KG1 (cell line): ENCODE measurements at regions not wholly inside any gene's neighbourhood (a gene's known extent, or its start where the extent isn't known, plus 50 kb on each side); places are given as distances from the start of the nearest gene placed in this dataset.

Experiments used
- DNase-seq: peaks from one replicate; lab custom pipeline; 2025; lab: John Stamatoyannopoulos, UW

DNA sequence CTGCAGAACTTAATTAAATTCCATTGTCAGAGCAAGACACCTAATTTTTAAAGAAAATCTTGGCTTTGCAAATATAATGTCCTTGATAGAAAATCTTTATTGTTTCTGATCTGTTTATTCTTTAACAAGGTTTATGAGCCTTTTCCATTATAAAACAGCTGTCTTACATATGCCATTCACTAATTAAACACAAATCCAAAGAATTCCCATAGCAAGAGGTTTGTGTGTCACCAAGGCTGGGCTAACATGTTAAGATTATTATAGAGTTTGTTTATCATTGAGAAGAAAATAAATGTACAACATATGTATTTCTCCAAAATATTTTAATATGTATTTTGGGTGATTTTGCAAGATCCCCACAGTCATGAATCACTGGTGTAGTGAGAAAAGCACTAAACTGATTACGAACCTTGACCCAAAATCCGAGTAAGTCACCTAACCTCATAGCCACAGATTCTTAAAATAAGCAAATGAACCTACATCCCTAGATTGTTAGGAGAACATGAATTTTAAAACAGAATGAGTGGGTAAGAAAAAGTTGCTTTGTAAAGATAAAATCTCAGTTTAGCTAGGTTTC lies 694.8 kb upstream of the INTU start:
- no peak for DNase-seq

DNA sequence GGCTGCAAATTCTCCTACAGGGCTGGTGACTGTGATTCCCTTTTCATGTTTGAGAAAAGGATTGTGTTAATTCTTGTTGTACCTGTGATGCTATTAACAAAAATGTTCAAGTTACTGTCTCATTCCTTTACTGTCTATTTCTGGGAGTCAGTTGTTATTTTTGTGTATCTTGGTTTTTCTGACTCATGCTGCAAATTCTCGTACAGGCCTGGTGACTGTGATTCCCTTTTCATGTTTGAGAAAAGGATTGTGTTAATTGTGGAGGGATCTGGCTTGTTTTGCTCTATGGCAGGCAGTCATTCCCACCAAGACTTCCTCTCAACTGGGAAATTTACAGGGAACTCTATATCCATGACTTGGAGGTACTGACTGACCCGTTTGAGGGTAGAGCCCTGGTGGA lies 693.4 kb upstream of the INTU start:
- no peak for DNase-seq

DNA sequence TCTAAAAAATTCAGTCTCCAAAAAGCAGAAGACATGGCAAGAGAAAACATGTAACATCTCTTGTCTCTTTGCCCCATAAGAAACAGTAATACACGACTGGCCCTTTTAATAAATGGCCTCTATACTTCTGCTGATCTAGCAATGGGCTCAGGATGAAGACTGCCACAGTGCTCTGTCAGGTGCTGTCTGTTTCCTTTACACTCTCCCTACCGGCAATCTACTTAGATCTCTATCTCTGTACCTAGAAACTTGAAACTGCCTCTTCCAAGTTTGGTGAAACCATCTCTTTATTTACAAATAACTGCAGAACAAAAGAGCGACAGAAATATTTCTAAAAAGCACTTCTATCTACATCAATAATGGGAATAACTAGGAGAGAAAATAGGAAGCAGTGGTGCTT lies 685.2 kb upstream of the INTU start:
- DNase-seq = no peak

DNA sequence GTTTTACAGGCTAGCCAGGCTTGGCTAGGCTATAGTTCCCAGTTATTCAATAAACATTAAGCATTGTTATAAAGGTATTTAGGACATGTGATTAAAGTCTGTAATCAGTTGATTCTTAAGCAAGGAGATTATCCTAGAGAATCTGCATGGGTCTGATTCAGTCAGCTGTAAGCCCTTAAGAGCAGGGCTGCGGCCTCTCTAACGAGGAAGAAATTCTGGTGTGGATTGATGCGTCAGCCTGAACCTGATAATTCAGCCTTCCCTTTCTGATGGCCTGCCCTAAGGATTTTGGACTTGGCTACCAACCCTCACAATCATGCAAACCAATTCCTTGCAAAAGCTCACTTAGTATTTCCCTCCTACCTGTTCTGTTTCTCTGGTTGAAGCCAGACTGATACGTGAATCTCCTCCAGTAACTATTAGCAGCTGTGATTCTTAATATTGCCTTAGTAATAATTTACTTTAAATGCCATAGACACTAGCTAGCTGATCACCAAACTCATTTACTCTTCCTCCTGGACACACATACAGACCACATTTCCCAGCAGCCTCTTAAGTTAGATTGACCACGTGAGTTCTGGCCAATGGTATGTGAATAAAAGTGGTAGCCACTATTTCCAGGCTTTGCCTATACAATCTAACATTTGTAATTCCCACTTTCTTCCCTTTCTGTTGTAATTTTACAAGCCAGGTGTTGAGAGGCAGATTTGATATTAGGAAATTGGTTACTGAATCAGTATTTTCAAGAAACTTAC lies 678.0 kb upstream of the INTU start:
- DNase-seq = no peak

DNA sequence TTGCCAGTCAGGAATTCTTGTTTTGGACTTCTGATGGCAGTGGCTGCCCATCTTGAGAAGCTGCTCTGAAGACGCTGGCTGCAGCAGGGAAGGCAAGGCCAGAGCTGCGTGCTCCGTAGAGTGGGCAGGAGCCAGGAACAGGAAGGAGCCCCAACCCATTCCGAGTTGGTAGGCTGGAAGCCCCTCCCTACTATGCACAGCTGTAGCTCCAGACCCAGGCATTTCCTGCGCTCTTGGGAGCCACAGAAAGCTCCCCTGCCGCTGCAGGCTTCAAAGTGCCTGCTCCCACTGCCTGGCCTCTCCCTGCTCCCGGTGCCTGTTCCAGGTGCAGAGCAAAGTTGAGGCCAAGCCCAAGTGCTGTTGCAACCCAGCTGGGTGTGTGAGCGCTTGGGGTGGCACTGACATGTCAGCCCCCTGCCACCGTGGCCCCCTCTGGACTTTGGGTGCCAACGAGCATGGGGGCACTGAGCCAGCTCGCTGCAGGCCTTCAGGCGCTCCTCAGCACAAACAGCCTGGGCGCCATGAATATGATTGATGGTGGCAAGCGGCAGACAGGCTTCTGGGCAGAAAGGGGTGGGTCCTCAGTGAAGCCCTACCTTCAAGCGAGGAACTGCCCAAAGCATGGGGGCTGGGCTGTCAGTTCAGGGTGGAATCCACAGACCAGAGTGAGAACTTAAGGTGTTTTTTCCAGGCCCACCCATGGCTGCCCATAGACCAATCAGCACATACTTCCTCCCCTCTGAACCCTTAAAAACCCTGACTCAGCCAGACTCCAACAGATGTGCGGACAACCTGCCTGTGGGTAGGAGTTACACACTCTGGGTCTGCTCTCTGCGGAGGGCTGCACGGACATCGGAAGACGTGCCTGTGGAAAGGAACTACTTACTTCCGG lies 677.2 kb upstream of the INTU start:
- no peak for DNase-seq

DNA sequence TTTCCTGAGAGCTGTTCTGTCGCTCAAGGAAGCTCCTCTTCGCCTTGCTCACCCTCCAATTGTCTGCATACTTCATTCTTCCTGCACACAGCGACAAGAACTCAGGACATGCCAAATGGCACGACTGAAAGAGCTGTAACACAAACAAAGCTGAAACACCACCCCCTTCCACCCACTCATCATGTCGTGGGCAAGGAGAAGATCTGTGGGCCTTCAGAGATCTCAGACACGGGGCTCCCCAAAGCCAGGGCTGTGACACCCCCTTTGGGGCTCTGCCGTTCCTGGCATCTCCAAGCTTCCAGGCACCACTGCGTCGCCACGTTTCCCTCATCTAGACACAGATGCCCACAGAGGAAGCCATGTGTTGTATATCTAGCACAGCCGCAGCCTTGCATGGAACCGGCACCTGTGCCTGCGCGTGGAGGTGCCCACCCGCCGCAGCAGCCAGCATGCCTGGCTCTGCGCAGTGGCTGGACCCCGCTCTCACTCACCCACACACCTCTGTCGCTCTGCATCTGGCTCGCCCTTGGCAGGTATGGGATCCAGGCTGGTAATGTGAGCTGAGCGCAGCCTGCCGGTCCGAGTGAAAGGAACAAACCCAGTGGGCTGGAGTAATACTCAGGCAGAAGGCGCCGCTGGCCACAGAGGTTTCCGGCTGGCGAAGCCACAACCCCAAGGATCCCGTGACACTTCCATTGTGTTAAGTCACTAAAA lies 676.4 kb upstream of the INTU start:
- no peak for DNase-seq

DNA sequence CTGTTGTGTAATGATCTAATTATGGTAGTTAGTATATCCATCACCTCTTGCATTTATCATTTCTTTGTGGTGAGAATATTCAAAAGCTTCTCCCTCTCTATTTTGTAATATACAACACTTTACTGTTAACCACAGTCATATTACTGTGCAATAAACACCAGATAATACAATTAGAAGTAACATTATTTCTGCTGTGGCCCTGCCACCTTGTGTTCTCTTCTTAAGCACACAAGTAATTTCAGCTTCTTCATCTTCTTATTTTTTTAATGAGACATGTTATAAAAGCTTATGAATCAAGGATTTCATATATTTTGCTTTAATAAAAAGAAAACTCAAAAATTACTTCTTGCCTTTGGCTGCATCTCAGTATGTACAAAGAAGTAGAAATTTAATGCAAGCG lies 675.2 kb upstream of the INTU start:
- DNase-seq = no peak

DNA sequence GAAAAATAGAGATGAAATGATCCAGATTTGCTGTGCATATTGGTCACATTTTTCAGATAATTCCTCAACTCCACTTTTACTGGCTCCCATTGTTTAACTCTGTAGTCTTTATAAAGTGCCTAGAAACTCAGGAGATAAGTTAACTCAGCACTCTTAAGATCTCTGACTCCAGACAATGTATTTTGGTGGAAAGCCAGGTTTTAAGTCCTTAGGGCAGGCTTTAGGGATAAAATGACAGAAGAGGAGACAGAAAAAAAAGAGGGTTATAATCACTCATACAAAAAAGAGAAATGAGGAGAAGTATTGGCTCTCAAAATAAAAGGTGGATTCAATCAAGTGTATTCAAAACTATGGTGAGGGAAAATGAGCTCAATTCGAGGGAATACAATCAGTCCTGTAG lies 674.8 kb upstream of the INTU start:
- no peak for DNase-seq

DNA sequence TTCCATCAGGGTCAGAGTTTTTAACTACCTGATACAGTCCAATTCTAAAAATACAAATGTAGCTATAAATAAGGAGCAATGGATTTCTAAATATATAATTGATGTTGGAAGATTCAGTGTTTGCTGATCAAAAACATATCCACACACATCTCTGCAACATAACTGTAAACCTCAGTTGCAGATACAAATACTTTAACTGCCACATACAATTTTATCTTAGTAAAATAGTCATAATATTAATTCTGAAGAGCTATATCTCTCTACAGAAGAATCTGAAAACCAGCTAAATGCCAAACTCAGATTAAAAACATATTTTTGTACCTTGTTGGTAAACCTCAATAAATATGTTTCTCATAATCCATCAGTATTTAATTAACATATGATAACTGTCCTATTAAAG lies 674.3 kb upstream of the INTU start:
- no peak for DNase-seq

DNA sequence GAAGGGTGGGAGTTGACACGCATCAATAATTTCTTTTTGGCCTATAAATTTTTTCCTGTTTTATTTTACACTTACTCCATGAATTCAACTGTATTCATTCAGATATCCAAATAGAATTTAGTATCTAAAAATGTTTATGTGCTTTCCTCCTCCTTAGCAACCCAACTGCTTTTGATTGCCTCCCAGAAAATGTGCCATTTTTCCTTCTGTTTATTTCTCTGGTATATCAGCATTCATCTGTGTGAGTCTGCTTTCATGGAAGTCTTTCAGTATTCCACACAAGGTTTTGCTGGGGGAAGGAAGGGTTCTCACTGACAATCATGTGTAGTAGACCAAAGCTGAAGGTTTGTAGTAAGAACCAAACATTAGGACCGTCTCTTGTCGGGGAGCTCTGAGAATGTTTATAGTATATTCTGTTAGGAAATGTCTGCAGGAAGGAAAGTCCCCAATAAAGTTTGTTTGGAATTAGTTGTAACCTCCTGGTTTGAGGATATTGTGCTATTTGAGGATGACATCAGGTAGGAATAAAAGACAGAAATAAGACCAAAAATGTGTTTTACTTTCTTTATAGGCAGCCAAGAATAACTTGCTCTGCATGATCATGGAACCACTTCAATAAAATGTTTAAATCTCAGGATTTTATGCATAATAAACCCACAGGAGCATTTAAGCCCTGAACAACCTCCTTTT lies 673.6 kb upstream of the INTU start:
- no peak for DNase-seq

DNA sequence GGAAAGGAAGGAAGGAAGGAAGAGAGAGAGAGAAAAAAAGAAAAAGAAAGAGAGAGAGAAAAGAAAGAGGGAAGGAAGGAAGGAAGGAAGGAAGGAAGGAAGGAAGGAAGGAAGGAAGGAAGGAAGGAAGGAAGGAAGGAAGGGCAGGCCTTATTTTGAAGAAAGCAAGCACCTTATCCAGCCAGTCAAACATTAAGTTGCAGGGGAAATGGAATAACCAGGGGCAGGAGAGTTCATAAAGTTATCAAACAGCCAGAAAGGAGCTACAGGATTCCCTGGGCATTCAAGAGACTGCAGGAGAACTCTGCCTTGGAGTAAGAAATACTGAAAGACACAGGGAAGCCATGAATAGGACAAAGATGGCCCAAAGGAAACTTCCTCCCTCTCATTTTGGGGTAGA lies 672.0 kb upstream of the INTU start:
- no peak for DNase-seq

DNA sequence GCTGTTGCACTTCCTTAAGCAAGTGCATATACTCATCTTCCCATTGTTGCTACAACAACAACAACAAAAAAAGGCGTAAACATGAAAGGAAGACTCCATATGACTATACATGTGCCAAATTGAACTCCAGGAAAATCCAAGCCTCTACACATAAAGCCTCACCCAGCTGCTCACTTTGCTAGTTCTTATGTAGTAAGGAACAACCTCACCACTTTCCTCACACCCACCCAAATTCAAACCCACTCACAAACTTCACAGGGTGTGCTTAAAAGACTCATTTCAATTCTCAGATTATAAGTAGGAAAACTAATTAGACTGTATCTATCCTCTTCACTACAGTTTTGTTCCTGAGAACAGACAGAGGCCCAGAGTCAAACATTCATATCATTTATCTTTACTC lies 671.1 kb upstream of the INTU start:
- DNase-seq = no peak

DNA sequence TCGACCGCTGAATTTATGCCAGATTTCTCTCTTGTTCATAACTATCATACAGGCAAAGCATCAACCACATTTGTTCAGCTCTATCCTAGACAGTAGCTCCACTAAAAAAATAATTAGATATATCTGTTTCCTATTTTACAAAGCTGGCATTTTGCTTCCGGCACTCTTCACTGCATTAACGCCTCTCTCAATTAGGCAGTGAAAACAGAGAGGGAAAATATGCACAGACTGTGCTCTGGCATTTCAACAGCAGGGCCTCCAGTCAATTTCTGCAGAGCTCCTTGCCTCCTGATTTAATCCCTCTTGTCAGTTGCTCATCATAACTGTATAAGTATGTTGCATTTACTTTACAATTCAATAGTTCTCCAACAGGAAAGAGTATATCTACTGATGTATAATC lies 666.9 kb upstream of the INTU start:
- DNase-seq = no peak

DNA sequence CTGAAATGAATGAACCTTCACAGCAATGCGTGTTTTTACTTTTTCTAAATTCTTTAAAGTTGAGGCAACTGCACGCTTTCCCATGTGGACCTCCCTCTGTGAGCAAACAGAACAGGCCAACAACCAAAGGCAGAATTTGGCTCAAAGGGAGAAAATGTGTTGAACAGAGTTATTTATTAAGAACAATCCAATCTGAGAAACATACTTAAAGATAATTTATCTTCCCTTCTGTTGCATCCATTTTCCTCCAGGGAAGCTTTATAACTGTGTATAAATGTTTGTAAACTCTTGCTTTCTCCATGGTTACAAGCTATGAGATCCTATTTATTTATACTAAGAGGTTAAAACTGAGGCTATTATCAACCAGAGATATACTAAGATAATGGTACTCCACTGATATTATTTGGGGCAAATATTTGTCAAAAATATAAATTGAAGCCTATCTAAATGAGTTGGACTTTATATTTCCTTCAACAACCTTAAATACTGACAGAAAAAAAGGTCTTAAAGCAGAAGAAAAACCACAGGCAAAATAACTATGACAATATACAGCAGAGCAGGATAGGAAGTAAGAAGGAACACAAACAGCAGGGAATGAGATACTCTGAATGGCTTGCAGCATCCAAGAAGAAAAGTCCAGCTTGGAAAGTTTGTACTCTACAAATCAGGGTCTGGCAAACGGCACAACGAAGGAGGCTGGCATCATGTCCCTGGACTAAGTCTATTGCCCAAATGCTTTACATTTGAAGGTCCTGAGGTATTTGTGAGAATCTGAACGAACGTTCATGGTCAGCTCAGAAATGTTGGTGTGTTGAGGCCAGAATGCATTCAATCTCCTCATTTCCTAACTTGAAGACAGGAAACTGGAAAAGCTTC lies 663.2 kb upstream of the INTU start:
- no peak for DNase-seq

DNA sequence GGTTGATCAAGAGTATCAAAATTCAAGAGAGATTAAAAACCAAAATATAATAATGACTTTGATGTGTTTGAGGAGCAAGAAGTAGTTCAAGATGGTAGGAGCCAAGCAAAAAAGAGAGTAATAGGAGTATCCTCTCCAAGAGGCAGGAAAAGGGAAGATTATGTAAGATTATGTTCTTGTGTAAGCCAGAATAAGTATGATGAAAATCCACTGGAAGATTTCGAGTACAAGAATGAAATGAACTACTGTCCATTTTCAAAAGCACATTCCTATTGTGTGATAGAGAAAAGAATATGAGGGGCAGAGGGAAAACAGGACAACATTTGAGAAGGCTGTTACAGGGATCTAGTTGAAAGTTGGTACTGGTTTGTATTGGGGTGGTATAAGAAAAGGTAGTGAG lies 659.6 kb upstream of the INTU start:
- DNase-seq = no peak

DNA sequence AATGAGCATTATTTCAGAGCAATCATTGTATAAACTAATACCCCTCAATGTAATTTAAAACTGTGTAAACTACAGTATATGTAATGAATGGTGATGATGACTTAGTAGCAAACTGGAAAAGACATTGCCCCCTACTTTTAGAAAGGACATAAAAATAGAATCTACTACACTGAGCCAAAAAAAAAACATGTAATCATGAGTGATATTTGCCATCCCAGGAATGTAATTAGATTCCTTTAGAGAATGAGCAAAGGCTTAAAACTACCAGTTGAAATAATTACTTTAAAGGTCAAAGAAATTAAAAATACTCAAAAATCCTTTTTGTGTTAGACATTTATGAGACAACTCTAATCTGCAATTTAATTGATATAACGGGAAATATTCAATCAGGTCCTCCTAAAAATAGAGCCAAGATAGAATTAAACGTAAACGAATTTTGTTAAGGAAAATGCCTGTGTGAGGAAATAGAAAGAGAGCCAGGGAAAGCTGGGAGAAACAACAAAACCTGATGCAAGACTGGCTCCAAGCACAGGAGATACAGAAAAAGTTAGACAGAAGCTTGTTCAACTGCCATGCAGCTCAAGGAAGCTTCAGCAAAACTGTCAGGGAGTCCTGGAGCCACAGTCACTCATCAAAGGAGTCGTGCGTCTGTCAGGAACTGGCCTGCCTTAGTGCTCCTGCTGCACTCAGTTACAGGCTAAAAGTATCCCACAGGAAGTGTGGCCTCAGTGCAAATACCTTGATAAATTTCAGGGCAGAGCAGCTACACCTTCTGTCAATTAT lies 655.7 kb upstream of the INTU start:
- no peak for DNase-seq

DNA sequence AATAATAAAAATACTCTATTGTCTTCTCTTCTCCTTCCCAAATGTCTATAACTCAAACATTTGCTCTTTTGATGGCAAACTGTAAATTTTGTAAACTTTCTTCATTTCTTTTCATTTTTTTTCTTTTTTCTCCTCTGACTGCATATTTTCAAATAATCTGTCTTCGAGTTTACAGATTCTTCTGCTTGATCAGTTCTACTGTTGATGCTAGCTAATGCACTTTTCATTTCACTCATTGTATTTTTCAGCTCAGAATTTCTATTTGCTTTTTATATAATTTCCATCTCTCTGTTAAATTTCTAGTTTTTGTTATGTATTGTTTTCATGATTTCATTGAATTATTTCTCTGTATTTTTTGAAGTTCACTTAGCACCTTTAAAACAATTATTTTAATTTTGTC lies 646.8 kb upstream of the INTU start:
- DNase-seq = no peak

DNA sequence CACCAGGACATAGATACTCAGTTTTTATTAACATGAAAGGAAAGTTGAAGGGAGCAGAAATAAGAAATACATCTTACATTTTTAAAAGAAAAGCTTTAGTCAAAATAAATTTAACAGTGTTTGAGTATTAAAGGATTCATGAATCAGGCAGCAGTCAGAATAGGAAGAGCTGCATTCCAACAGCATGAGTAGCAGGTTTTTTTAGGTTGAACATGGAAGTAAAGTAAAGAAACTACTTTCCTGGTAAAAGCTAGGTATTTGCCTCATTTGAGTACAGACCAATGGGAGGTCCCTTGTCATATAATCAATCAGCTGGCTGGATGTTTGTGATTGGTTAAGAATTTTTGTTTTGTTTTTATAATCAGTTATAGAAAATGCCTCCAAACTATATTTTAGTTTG lies 645.9 kb upstream of the INTU start:
- DNase-seq = no peak

DNA sequence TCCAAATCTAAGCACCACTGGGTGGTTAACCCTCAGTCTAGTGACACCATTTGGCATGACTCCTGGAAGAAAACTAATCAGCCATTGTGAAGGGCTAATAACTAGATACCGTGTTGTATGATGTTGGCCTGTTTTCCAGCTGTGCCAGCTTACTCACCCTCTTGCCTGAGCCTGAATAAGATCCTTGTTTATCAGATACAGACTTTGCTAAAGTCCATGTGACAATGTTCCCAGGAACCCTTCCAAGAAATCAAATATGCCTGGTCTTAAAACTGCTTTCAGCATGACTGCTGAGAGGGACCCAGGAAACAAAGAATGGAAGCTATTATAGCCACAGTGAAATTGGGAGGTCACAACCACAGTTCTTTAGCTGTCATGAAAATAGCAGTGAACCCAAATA lies 640.8 kb upstream of the INTU start:
- no peak for DNase-seq

DNA sequence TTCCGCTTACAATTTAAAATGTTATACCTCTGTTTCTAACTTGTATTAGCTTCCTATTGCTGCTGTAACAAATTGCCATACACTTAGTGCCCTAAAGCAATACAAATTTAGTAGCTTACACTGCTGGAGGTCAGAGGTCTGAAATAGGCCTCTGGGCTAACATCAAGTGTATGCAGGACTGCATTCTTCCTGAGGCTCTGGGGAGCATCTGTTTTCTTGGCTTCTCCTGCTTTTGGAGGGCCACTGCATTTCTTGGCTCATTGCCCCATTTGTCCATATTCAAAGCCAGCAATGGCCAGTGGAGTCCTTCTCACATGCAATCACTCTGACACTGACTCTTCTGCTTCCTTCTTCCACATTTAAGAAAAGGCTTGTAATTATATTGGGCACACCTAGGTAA lies 639.8 kb upstream of the INTU start:
- no peak for DNase-seq
